ENCODE measurements at regions not wholly inside any gene's neighbourhood (a gene's known extent, or its start where the extent isn't known, plus 50 kb on each side); places are given as distances from the start of the nearest gene placed in this dataset.

- Histone ChIP-seq H3K27ac (ENCODE audit: low read depth, low read length) (no peak overlapping the region), H3K36me3 (ENCODE audit: insufficient read depth, low read length) (no peaks in the 10 kb centered on the region), H3K4me3 (ENCODE audit: low read depth, low read length) (no peak overlapping the region), H2AFZ (ENCODE audit: low read length, unreplicated experiment) (no peak overlapping the region), H3K4me1 (ENCODE audit: control insufficient read depth, insufficient read depth, low read length, unreplicated experiment) (no peaks in the 10 kb centered on the region), H3K27me3 (ENCODE audit: insufficient read depth, low read length) (no peaks in the 10 kb centered on the region), H3K79me2 (ENCODE audit: control insufficient read depth, insufficient read depth, low read length, unreplicated experiment) (no peaks in the 10 kb centered on the region)
Measured at GRCh38 chr14:84343656-84344055, 1186.3 kb upstream of the FLRT2 start.

DNA sequence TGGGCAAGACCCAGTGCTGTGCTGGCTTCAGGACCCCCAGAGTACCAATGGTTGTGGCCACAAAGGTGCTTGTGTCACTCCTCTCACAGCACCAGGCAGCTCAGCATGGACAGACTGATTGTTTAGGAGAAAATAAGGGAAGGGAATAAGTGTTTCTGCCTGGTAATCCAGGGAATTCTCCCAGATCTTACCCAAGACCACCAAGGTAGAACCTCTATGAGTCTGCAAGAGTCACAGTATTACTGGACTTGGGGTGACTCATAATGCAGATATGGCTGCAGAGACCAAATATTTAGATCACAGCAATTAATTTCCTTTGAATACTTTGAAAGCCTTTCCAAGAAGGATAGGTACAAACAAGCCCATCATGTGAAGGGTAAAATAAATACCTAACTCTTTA lies 1178.3 kb upstream of the FLRT2 start:
- Histone ChIP-seq H2AFZ (ENCODE audit: low read length, unreplicated experiment) (no peak overlapping the region), H3K4me3 (ENCODE audit: low read depth, low read length) (no peak overlapping the region), H3K79me2 (ENCODE audit: control insufficient read depth, insufficient read depth, low read length, unreplicated experiment) (no peaks in the 10 kb centered on the region), H3K4me1 (ENCODE audit: control insufficient read depth, insufficient read depth, low read length, unreplicated experiment) (no peaks in the 10 kb centered on the region), H3K36me3 (ENCODE audit: insufficient read depth, low read length) (no peaks in the 10 kb centered on the region), H3K27ac (ENCODE audit: low read depth, low read length) (no peak overlapping the region), H3K27me3 (ENCODE audit: insufficient read depth, low read length) (no peaks in the 10 kb centered on the region)

- H3K36me3 ChIP-seq (ENCODE audit: insufficient read depth, low read length), result no peaks in the 10 kb centered on the region
- no peaks in the 10 kb centered on the region for H3K79me2 ChIP-seq (ENCODE audit: control insufficient read depth, insufficient read depth, low read length, unreplicated experiment)
- H3K27ac ChIP-seq (ENCODE audit: low read depth, low read length), result no peak overlapping the region
- H3K4me3 ChIP-seq (ENCODE audit: low read depth, low read length), result no peak overlapping the region
- no peak overlapping the region for H2AFZ ChIP-seq (ENCODE audit: low read length, unreplicated experiment)
- no peaks in the 10 kb centered on the region for H3K27me3 ChIP-seq (ENCODE audit: insufficient read depth, low read length)
- no peaks in the 10 kb centered on the region for H3K4me1 ChIP-seq (ENCODE audit: control insufficient read depth, insufficient read depth, low read length, unreplicated experiment)
Measured at GRCh38 chr14:84361476-84361875, 1168.5 kb upstream of the FLRT2 start.

DNA sequence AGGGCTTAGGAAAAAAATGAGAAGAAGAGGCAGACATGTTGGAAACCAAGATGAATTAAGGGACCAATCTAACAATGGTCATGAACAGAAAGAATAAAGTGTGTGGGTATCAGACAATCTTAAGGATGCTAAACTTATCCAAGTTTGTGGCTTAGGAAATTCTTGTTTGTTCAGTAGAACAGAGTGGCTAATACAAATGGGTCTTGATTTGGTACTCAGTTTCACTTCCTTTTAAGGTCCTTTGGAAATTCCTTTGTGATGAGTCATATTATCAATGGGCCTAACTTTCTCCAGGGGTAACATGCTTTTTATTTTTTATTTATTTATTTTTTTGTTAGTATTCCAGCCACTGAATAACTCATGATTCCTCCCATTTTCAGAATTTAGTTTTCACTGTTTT lies 1154.7 kb upstream of the FLRT2 start:
- H3K4me3 ChIP-seq (ENCODE audit: low read depth, low read length), result no peak overlapping the region
- H3K36me3 ChIP-seq (ENCODE audit: insufficient read depth, low read length), result no peaks in the 10 kb centered on the region
- H3K27me3 ChIP-seq (ENCODE audit: insufficient read depth, low read length), result no peaks in the 10 kb centered on the region
- no peaks in the 10 kb centered on the region for H3K79me2 ChIP-seq (ENCODE audit: control insufficient read depth, insufficient read depth, low read length, unreplicated experiment)
- no peak overlapping the region for H3K27ac ChIP-seq (ENCODE audit: low read depth, low read length)
- no peaks in the 10 kb centered on the region for H3K4me1 ChIP-seq (ENCODE audit: control insufficient read depth, insufficient read depth, low read length, unreplicated experiment)
- H2AFZ ChIP-seq (ENCODE audit: low read length, unreplicated experiment), result no peak overlapping the region

DNA sequence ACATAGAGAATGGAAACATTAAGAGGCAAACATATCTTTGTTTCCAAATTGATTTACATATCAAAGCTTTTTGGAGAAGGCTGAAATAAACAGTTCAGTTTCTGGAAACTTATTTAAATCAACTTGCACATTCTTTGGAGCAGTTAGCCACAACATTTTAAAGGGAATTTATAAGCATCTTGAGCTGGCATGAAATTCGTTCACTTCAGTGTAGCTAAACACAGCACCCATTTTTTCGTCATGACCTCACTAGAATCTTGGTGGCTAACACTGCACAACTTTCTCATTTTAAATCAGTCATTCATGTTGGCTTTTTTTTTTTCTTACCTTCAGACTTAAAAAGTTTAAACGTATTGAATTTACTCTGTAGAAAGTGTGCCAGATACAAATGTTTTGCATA lies 1139.9 kb upstream of the FLRT2 start:
- Histone ChIP-seq H3K79me2 (ENCODE audit: control insufficient read depth, insufficient read depth, low read length, unreplicated experiment) (no peaks in the 10 kb centered on the region), H3K27me3 (ENCODE audit: insufficient read depth, low read length) (no peaks in the 10 kb centered on the region), H2AFZ (ENCODE audit: low read length, unreplicated experiment) (no peak overlapping the region), H3K4me1 (ENCODE audit: control insufficient read depth, insufficient read depth, low read length, unreplicated experiment) (no peaks in the 10 kb centered on the region), H3K4me3 (ENCODE audit: low read depth, low read length) (no peak overlapping the region), H3K36me3 (ENCODE audit: insufficient read depth, low read length) (no peaks in the 10 kb centered on the region), H3K27ac (ENCODE audit: low read depth, low read length) (no peak overlapping the region)

DNA sequence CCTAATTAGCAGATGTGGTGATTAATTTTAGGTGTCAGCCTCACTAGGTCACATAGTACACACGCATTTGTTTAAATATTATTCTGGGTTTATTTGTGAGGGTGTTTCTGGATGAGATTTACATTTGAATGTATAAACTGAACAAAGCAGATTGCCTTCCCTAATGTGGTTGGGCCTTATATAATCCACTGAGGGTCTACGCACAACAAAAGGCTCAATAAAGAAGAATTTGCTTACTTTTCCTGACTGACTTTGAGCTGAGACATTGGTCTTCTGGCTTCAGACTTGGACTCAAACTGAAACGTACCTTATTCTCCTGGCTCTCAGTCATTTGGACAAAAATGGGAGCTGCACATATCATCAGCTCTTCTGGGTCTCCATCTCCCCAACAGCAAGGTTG lies 1132.3 kb upstream of the FLRT2 start:
- no peak overlapping the region for H3K4me3 ChIP-seq (ENCODE audit: low read depth, low read length)
- H3K79me2 ChIP-seq (ENCODE audit: control insufficient read depth, insufficient read depth, low read length, unreplicated experiment), result no peaks in the 10 kb centered on the region
- no peak overlapping the region for H2AFZ ChIP-seq (ENCODE audit: low read length, unreplicated experiment)
- H3K36me3 ChIP-seq (ENCODE audit: insufficient read depth, low read length), result no peaks in the 10 kb centered on the region
- H3K27me3 ChIP-seq (ENCODE audit: insufficient read depth, low read length), result no peaks in the 10 kb centered on the region
- no peaks in the 10 kb centered on the region for H3K4me1 ChIP-seq (ENCODE audit: control insufficient read depth, insufficient read depth, low read length, unreplicated experiment)
- no peak overlapping the region for H3K27ac ChIP-seq (ENCODE audit: low read depth, low read length)

- H3K27me3 ChIP-seq (ENCODE audit: insufficient read depth, low read length), result no peaks in the 10 kb centered on the region
- no peaks in the 10 kb centered on the region for H3K36me3 ChIP-seq (ENCODE audit: insufficient read depth, low read length)
- no peak overlapping the region for H3K27ac ChIP-seq (ENCODE audit: low read depth, low read length)
- no peaks in the 10 kb centered on the region for H3K4me1 ChIP-seq (ENCODE audit: control insufficient read depth, insufficient read depth, low read length, unreplicated experiment)
- no peak overlapping the region for H3K4me3 ChIP-seq (ENCODE audit: low read depth, low read length)
- no peak overlapping the region for H2AFZ ChIP-seq (ENCODE audit: low read length, unreplicated experiment)
- no peaks in the 10 kb centered on the region for H3K79me2 ChIP-seq (ENCODE audit: control insufficient read depth, insufficient read depth, low read length, unreplicated experiment)
Measured at GRCh38 chr14:84399296-84399910, 1130.5 kb upstream of the FLRT2 start.

- Histone ChIP-seq H3K36me3 (ENCODE audit: insufficient read depth, low read length) (no peaks in the 10 kb centered on the region), H3K4me1 (ENCODE audit: control insufficient read depth, insufficient read depth, low read length, unreplicated experiment) (no peaks in the 10 kb centered on the region), H2AFZ (ENCODE audit: low read length, unreplicated experiment) (no peak overlapping the region)
Measured at GRCh38 chr14:84401631-84402030, 1128.3 kb upstream of the FLRT2 start.

GRCh38 chr14:84403585-84403984 lies 1126.4 kb upstream of the FLRT2 start:
- H3K36me3 ChIP-seq (ENCODE audit: insufficient read depth, low read length), result no peaks in the 10 kb centered on the region
- H3K27ac ChIP-seq (ENCODE audit: low read depth, low read length), result no peak overlapping the region
- no peak overlapping the region for H2AFZ ChIP-seq (ENCODE audit: low read length, unreplicated experiment)
- H3K4me3 ChIP-seq (ENCODE audit: low read depth, low read length), result no peak overlapping the region
- H3K79me2 ChIP-seq (ENCODE audit: control insufficient read depth, insufficient read depth, low read length, unreplicated experiment), result no peaks in the 10 kb centered on the region
- no peaks in the 10 kb centered on the region for H3K27me3 ChIP-seq (ENCODE audit: insufficient read depth, low read length)
- no peaks in the 10 kb centered on the region for H3K4me1 ChIP-seq (ENCODE audit: control insufficient read depth, insufficient read depth, low read length, unreplicated experiment)

More at GRCh38 chr14:84401631-84402030, 1128.3 kb upstream of the FLRT2 start:
- H3K79me2 ChIP-seq (ENCODE audit: control insufficient read depth, insufficient read depth, low read length, unreplicated experiment), result no peaks in the 10 kb centered on the region
- no peak overlapping the region for H3K27ac ChIP-seq (ENCODE audit: low read depth, low read length)
- H3K27me3 ChIP-seq (ENCODE audit: insufficient read depth, low read length), result no peaks in the 10 kb centered on the region
- H3K4me3 ChIP-seq (ENCODE audit: low read depth, low read length), result no peak overlapping the region

DNA sequence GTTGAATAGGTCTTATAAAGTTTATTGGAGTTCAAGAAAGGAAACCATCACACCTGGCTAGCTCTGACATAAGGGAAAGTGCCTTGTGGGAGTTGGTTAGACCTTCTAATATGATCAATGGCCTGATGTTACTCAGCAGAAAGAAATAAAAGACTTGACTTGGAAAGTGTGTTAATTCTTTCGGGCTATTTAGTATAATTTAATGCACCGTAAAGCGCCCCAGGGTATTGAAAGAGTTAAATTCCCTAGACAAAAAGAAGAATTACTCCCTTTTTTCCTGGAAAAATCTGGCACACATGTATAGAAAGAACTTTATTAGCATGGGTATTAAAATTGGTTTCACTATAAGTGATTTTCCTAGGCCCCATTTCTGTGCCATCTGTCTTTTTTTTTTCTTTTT lies 1125.7 kb upstream of the FLRT2 start:
- Histone ChIP-seq H3K79me2 (ENCODE audit: control insufficient read depth, insufficient read depth, low read length, unreplicated experiment) (no peaks in the 10 kb centered on the region), H2AFZ (ENCODE audit: low read length, unreplicated experiment) (no peak overlapping the region), H3K27ac (ENCODE audit: low read depth, low read length) (no peak overlapping the region), H3K36me3 (ENCODE audit: insufficient read depth, low read length) (no peaks in the 10 kb centered on the region), H3K4me3 (ENCODE audit: low read depth, low read length) (no peak overlapping the region), H3K27me3 (ENCODE audit: insufficient read depth, low read length) (no peaks in the 10 kb centered on the region), H3K4me1 (ENCODE audit: control insufficient read depth, insufficient read depth, low read length, unreplicated experiment) (no peaks in the 10 kb centered on the region)

- Histone ChIP-seq H3K4me1 (ENCODE audit: control insufficient read depth, insufficient read depth, low read length, unreplicated experiment) (no peaks in the 10 kb centered on the region), H3K4me3 (ENCODE audit: low read depth, low read length) (no peak overlapping the region)
Measured at GRCh38 chr14:84409435-84409834, 1120.5 kb upstream of the FLRT2 start.

More at GRCh38 chr14:84409435-84409834, 1120.5 kb upstream of the FLRT2 start:
- Histone ChIP-seq H3K36me3 (ENCODE audit: insufficient read depth, low read length) (no peaks in the 10 kb centered on the region), H3K79me2 (ENCODE audit: control insufficient read depth, insufficient read depth, low read length, unreplicated experiment) (no peaks in the 10 kb centered on the region), H3K27ac (ENCODE audit: low read depth, low read length) (no peak overlapping the region), H3K27me3 (ENCODE audit: insufficient read depth, low read length) (no peaks in the 10 kb centered on the region), H2AFZ (ENCODE audit: low read length, unreplicated experiment) (no peak overlapping the region)

Measured in ACC112 (cell line).